ENCODE measurements at regions not wholly inside any gene's neighbourhood (a gene's known extent, or its start where the extent isn't known, plus 50 kb on each side); places are given as distances from the start of the nearest gene placed in this dataset.

- Mint-ChIP-seq H3K4me3 (no peak overlapping the region), H3K27me3 (ENCODE audit: low read depth) (peaks cover 7% of the 10 kb centered on the region), H3K27ac (no peak overlapping the region), H3K9me3 (no peaks in the 10 kb centered on the region), H3K36me3 (ENCODE audit: insufficient read depth in 2 of 2) (no peaks in the 10 kb centered on the region), H3K4me1 (ENCODE audit: low read depth) (no peaks in the 10 kb centered on the region)
- no peak for ATAC-seq (replicated peaks in 1 of 2)
- no peak for DNase-seq
Measured at GRCh38 chr3:18024715-18025114, 282.3 kb upstream of the TBC1D5 start.

GRCh38 chr3:18019161-18019495 is 276.7 kb upstream of the TBC1D5 start:
- DNase-seq = no peak
- H3K27ac Mint-ChIP-seq = no peak overlapping the region
- no peak overlapping the region for H3K4me3 Mint-ChIP-seq
- no peak for ATAC-seq (replicated peaks in 1 of 2)
- peaks cover 23% of the 10 kb centered on the region for H3K27me3 Mint-ChIP-seq (ENCODE audit: low read depth)
- H3K36me3 Mint-ChIP-seq (ENCODE audit: insufficient read depth in 2 of 2) = no peaks in the 10 kb centered on the region
- no peaks in the 10 kb centered on the region for H3K4me1 Mint-ChIP-seq (ENCODE audit: low read depth)
- no peaks in the 10 kb centered on the region for H3K9me3 Mint-ChIP-seq

- no peak overlapping the region for H3K27ac Mint-ChIP-seq
- no peaks in the 10 kb centered on the region for H3K36me3 Mint-ChIP-seq (ENCODE audit: insufficient read depth in 2 of 2)
- H3K27me3 Mint-ChIP-seq (ENCODE audit: low read depth) = peaks cover 23% of the 10 kb centered on the region
- DNase-seq = no peak
- H3K4me3 Mint-ChIP-seq = no peak overlapping the region
- no peaks in the 10 kb centered on the region for H3K9me3 Mint-ChIP-seq
- ATAC-seq (replicated peaks in 1 of 2) = no peak
- H3K4me1 Mint-ChIP-seq (ENCODE audit: low read depth) = no peaks in the 10 kb centered on the region
Measured at GRCh38 chr3:18018491-18019160, 276.2 kb upstream of the TBC1D5 start.

- no peaks in the 10 kb centered on the region for H3K36me3 Mint-ChIP-seq (ENCODE audit: insufficient read depth in 2 of 2)
- H3K27me3 Mint-ChIP-seq (ENCODE audit: low read depth) = peaks cover 17% of the 10 kb centered on the region
- no peak overlapping the region for H3K27ac Mint-ChIP-seq
- no peak for DNase-seq
- no peak for ATAC-seq (replicated peaks in 1 of 2)
- H3K9me3 Mint-ChIP-seq = no peaks in the 10 kb centered on the region
- H3K4me1 Mint-ChIP-seq (ENCODE audit: low read depth) = no peaks in the 10 kb centered on the region
- no peak overlapping the region for H3K4me3 Mint-ChIP-seq
Measured at GRCh38 chr3:18016366-18016765, 273.9 kb upstream of the TBC1D5 start.

- Mint-ChIP-seq H3K27me3 (ENCODE audit: low read depth) (peaks cover 8% of the 10 kb centered on the region), H3K9me3 (no peaks in the 10 kb centered on the region), H3K27ac (no peak overlapping the region), H3K4me3 (no peak overlapping the region), H3K4me1 (ENCODE audit: low read depth) (no peaks in the 10 kb centered on the region), H3K36me3 (ENCODE audit: insufficient read depth in 2 of 2) (no peaks in the 10 kb centered on the region)
- ATAC-seq (replicated peaks in 1 of 2) (no peak), DNase-seq (no peak)
Measured at GRCh38 chr3:18012933-18013332, 270.5 kb upstream of the TBC1D5 start.

- H3K36me3 Mint-ChIP-seq (ENCODE audit: insufficient read depth in 2 of 2) = no peaks in the 10 kb centered on the region
- H3K9me3 Mint-ChIP-seq = no peaks in the 10 kb centered on the region
- DNase-seq (no peak), ATAC-seq (replicated peaks in 1 of 2) (no peak)
- no peak overlapping the region for H3K27ac Mint-ChIP-seq
- H3K4me3 Mint-ChIP-seq = no peak overlapping the region
- peaks cover 4% of the 10 kb centered on the region for H3K27me3 Mint-ChIP-seq (ENCODE audit: low read depth)
- H3K4me1 Mint-ChIP-seq (ENCODE audit: low read depth) = no peaks in the 10 kb centered on the region
Measured at GRCh38 chr3:18012436-18012835, 270.0 kb upstream of the TBC1D5 start.

- Mint-ChIP-seq H3K4me3 (no peak overlapping the region), H3K36me3 (ENCODE audit: insufficient read depth in 2 of 2) (no peaks in the 10 kb centered on the region), H3K4me1 (ENCODE audit: low read depth) (no peaks in the 10 kb centered on the region), H3K9me3 (no peaks in the 10 kb centered on the region), H3K27ac (no peak overlapping the region), H3K27me3 (ENCODE audit: low read depth) (no peaks in the 10 kb centered on the region)
- no peak for ATAC-seq (replicated peaks in 1 of 2)
- no peak for DNase-seq
Measured at GRCh38 chr3:18011387-18011786, 269.0 kb upstream of the TBC1D5 start.

GRCh38 chr3:18010001-18010400 is 267.6 kb upstream of the TBC1D5 start:
- Mint-ChIP-seq H3K36me3 (ENCODE audit: insufficient read depth in 2 of 2) (no peaks in the 10 kb centered on the region), H3K27ac (no peak overlapping the region), H3K4me3 (no peak overlapping the region), H3K27me3 (ENCODE audit: low read depth) (no peaks in the 10 kb centered on the region), H3K9me3 (no peaks in the 10 kb centered on the region), H3K4me1 (ENCODE audit: low read depth) (no peaks in the 10 kb centered on the region)
- no peak for ATAC-seq (replicated peaks in 1 of 2)
- no peak for DNase-seq

- no peaks in the 10 kb centered on the region for H3K9me3 Mint-ChIP-seq
- DNase-seq (no peak), ATAC-seq (replicated peaks in 1 of 2) (no peak)
- no peaks in the 10 kb centered on the region for H3K27me3 Mint-ChIP-seq (ENCODE audit: low read depth)
- no peak overlapping the region for H3K27ac Mint-ChIP-seq
- no peak overlapping the region for H3K4me3 Mint-ChIP-seq
- H3K36me3 Mint-ChIP-seq (ENCODE audit: insufficient read depth in 2 of 2) = peaks cover 0 to 2% of the 10 kb centered on the region in 2 donors
- H3K4me1 Mint-ChIP-seq (ENCODE audit: low read depth) = no peaks in the 10 kb centered on the region
Measured at GRCh38 chr3:18008706-18009368, 266.4 kb upstream of the TBC1D5 start.

GRCh38 chr3:18007980-18008379 is 265.5 kb upstream of the TBC1D5 start:
- ATAC-seq (replicated peaks in 1 of 2) (no peak), DNase-seq (no peak)
- Mint-ChIP-seq H3K36me3 (ENCODE audit: insufficient read depth in 2 of 2) (peaks cover 0 to 2% of the 10 kb centered on the region in 2 donors), H3K4me1 (ENCODE audit: low read depth) (no peaks in the 10 kb centered on the region), H3K4me3 (no peak overlapping the region), H3K9me3 (no peaks in the 10 kb centered on the region), H3K27me3 (ENCODE audit: low read depth) (peaks cover 7% of the 10 kb centered on the region), H3K27ac (no peak overlapping the region)

GRCh38 chr3:17995769-17996168 is 253.3 kb upstream of the TBC1D5 start:
- no peak overlapping the region for H3K27ac Mint-ChIP-seq
- H3K9me3 Mint-ChIP-seq = no peaks in the 10 kb centered on the region
- no peaks in the 10 kb centered on the region for H3K27me3 Mint-ChIP-seq (ENCODE audit: low read depth)
- ATAC-seq (replicated peaks in 1 of 2) (no peak), DNase-seq (no peak)
- no peaks in the 10 kb centered on the region for H3K4me1 Mint-ChIP-seq (ENCODE audit: low read depth)
- no peak overlapping the region for H3K4me3 Mint-ChIP-seq
- H3K36me3 Mint-ChIP-seq (ENCODE audit: insufficient read depth in 2 of 2) = no peaks in the 10 kb centered on the region

GRCh38 chr3:17994167-17994566 is 251.7 kb upstream of the TBC1D5 start:
- Mint-ChIP-seq H3K27me3 (ENCODE audit: low read depth) (no peaks in the 10 kb centered on the region), H3K4me1 (ENCODE audit: low read depth) (no peaks in the 10 kb centered on the region), H3K36me3 (ENCODE audit: insufficient read depth in 2 of 2) (no peaks in the 10 kb centered on the region), H3K27ac (no peak overlapping the region), H3K4me3 (no peak overlapping the region), H3K9me3 (no peaks in the 10 kb centered on the region)
- ATAC-seq (replicated peaks in 1 of 2) (no peak), DNase-seq (no peak)

- no peak overlapping the region for H3K4me3 Mint-ChIP-seq
- no peak overlapping the region for H3K27ac Mint-ChIP-seq
- no peaks in the 10 kb centered on the region for H3K4me1 Mint-ChIP-seq (ENCODE audit: low read depth)
- no peaks in the 10 kb centered on the region for H3K36me3 Mint-ChIP-seq (ENCODE audit: insufficient read depth in 2 of 2)
- ATAC-seq (replicated peaks in 1 of 2) (no peak), DNase-seq (no peak)
- H3K9me3 Mint-ChIP-seq = no peaks in the 10 kb centered on the region
- H3K27me3 Mint-ChIP-seq (ENCODE audit: low read depth) = no peaks in the 10 kb centered on the region
Measured at GRCh38 chr3:17990390-17990789, 248.0 kb upstream of the TBC1D5 start.

- Mint-ChIP-seq H3K27ac (no peak overlapping the region), H3K9me3 (no peaks in the 10 kb centered on the region), H3K4me3 (no peak overlapping the region), H3K27me3 (ENCODE audit: low read depth) (peaks cover 11% of the 10 kb centered on the region), H3K36me3 (ENCODE audit: insufficient read depth in 2 of 2) (no peaks in the 10 kb centered on the region), H3K4me1 (ENCODE audit: low read depth) (no peaks in the 10 kb centered on the region)
- ATAC-seq (replicated peaks in 1 of 2) = no peak
- DNase-seq = no peak
Measured at GRCh38 chr3:17986348-17986816, 244.0 kb upstream of the TBC1D5 start.

Data from activated T-cell treated with anti-CD3 and anti-CD28 coated beads, Interleukin-2, amount 50 U/mL, for 72 hours (primary cell).